UCSD-AML1 (cell line): ENCODE measurements at regions not wholly inside any gene's neighbourhood (a gene's known extent, or its start where the extent isn't known, plus 50 kb on each side); places are given as distances from the start of the nearest gene placed in this dataset.
"Not testable (repeated sequence)": the region's sequence is repeated elsewhere in the genome, so short reads cannot be mapped to it uniquely, and the experiment has no call there.

ENCODE experiments used
- DNase-seq: peaks from one replicate; lab custom pipeline; 2025; ENCODE audit not compliant: unreplicated experiment; lab: John Stamatoyannopoulos, UW

GRCh38 chr7:38331853-38332595 lies 58.6 kb upstream of the TARP start:
- not testable (repeated sequence) for DNase-seq

- DNase-seq: peak; percentile 24
Observed at GRCh38 chr7:38330861-38331621, 57.6 kb upstream of the TARP start.

GRCh38 chr7:38330039-38330438 lies 56.6 kb upstream of the TARP start:
- DNase-seq: no peak

GRCh38 chr7:38329340-38329739 lies 55.9 kb upstream of the TARP start:
- no peak for DNase-seq

GRCh38 chr7:38328814-38329213 lies 55.4 kb upstream of the TARP start:
- DNase-seq: no peak

- no peak for DNase-seq
Observed at GRCh38 chr7:38327637-38328036, 54.2 kb upstream of the TARP start.
